ENCODE measurements at regions not wholly inside any gene's neighbourhood (a gene's known extent, or its start where the extent isn't known, plus 50 kb on each side); places are given as distances from the start of the nearest gene placed in this dataset.
"Not testable (repeated sequence)": the region's sequence is repeated elsewhere in the genome, so short reads cannot be mapped to it uniquely, and the experiment has no call there.

DNA sequence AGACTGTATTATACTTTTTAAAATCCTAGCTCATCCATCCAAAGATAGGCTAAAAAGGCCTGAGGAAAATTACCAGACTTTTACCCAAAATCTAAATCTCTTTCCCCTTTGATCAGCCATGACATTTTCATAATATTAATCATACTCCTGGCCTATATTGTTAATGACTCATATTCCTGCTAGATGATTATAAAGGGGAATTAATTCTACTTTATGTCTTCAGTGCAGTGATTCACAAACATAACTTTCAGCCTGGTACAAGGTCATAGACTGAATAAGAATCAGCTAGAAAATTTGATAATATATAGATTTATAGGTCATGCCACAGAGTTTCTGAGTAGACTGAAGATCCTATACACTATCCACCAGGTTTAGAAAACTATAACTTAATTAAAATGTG is 1905.4 kb downstream of the C4orf33 start:
- FAIRE-seq, result no peak
- TF ChIP-seq SPI1 (IDR thresholded peaks at IDR 0.05; ENCODE audit: low read depth, low read length), result no peak
- no peak for DNase-seq (ENCODE audit: insufficient read length, low spot score)

DNA sequence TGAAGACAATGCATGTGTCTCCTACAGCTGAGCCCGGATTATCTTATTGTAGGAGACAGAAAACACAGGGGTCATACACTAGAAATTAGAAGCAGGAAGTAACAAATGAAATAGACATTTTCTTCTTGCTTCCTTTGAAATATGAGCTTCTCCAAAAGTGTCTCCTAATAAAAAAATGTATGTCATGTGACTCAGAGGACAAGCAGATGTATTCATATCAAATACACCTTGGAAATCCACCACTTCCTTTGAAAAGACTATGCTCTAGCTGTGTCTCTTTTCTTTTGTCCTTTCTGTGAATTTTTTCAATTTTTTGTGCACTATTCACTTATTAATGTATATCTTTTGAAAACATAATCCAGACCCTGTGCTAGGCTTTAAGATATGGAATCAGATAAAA is 1906.2 kb downstream of the C4orf33 start:
- FAIRE-seq (no peak), DNase-seq (ENCODE audit: insufficient read length, low spot score) (no peak)
- TF ChIP-seq PAX5 (IDR thresholded peaks at IDR 0.05; ENCODE audit: insufficient read depth, low read length, severe bottlenecking) (no peak), SPI1 (IDR thresholded peaks at IDR 0.05; ENCODE audit: low read depth, low read length) (no peak), POLR2AphosphoS5 (IDR thresholded peaks at IDR 0.05; ENCODE audit: low read depth, low read length) (no peak), POLR2A (IDR thresholded peaks at IDR 0.05; ENCODE audit: low read depth, low read length) (no peak)

DNA sequence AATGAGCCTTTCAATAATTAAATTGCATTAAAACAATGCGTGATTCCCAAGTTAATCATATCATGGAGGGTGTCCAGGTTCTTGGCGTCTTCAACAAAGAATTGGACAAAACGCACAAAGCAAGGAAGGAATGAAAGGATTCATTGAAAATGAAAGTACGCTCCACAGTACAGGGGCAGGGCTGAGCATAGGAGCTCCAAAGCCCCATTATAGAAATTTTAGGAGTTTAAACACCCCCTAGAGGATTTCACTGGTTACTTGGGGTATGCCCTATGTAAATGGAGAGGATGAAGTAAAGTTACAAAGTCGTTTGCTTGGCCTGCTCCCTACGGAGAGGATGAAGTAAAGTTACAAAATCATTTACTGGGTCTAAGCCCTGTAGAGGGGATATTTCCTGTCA is 1910.4 kb downstream of the C4orf33 start:
- DNase-seq (ENCODE audit: insufficient read length, low spot score) (no peak), FAIRE-seq (no peak)
- no peak for TF ChIP-seq PAX5 (IDR thresholded peaks at IDR 0.05; ENCODE audit: insufficient read depth, low read length, severe bottlenecking)
- TF ChIP-seq POLR2AphosphoS5 (IDR thresholded peaks at IDR 0.05; ENCODE audit: low read depth, low read length), result no peak
- TF ChIP-seq POU2F2 (IDR thresholded peaks at IDR 0.05; ENCODE audit: low read depth, low read length), result no peak
- no peak for TF ChIP-seq TAF1 (IDR thresholded peaks at IDR 0.05; ENCODE audit: low read depth, low read length)
- no peak for TF ChIP-seq SPI1 (IDR thresholded peaks at IDR 0.05; ENCODE audit: low read depth, low read length)
- no peak for TF ChIP-seq POLR2A (IDR thresholded peaks at IDR 0.05; ENCODE audit: low read depth, low read length)

DNA sequence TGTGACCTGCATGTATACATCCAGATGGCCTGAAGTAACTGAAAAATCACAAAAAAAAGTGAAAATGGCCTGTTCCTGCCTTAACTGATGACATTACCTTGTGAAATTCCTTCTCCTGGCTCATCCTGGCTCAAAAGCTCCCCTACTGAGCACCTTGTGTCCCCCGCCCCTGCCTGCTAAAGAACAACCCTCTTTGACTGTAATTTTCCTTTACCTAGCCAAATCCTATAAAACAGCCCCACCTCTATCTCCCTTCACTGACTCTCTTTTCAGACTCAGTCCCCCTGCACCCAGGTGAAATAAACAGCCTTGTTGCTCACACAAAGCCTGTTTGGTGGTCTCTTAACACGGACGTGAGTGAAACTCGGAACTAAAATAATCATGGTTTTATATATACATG is 1916.0 kb downstream of the C4orf33 start:
- DNase-seq (ENCODE audit: insufficient read length, low spot score); FAIRE-seq: not testable (repeated sequence)

DNA sequence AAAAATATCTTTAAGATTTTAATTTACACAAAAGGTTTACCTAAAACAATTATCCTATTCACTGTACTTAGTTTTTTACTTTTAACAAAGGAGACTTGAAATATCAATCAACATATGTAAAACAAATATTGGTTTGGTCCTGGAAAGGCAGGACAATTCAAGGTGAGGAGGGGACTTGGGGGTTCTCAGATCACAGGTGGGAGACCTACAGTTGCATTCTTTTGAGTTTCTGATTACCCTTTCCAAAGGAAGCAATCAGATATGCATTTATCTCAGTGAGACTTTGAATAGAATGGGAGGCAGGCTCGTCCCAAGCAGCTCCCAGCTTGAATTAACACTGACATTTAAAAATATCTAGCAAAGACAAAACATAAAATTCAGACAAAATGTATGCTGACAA is 1917.3 kb downstream of the C4orf33 start:
- FAIRE-seq (no peak), DNase-seq (ENCODE audit: insufficient read length, low spot score) (no peak)
- TF ChIP-seq PAX5 (IDR thresholded peaks at IDR 0.05; ENCODE audit: insufficient read depth, low read length, severe bottlenecking), result no peak

DNA sequence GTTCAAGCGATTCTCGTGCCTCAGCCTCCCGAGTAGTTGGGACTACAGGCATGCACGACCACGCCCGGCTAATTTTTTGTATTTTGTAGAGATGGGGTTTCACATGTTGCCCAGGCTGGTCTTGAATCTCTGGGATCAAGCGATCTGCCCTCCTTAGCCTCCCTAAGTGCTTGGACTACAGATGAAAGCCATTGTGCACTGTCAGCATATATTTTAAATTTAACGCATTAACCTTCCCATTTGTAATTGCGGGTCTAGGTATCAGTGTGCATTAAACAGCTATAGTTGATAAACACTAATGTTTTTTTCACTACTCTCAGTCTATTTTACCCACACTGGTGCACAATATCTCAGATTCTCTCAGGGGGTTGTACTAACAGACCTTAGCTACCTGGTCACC is 1930.8 kb downstream of the C4orf33 start:
- no peak for FAIRE-seq
- no peak for DNase-seq (ENCODE audit: insufficient read length, low spot score)
- TF ChIP-seq POLR2A (IDR thresholded peaks at IDR 0.05; ENCODE audit: low read depth, low read length), result no peak
- TF ChIP-seq PAX5 (IDR thresholded peaks at IDR 0.05; ENCODE audit: insufficient read depth, low read length, severe bottlenecking), result no peak
- TF ChIP-seq TAF1 (IDR thresholded peaks at IDR 0.05; ENCODE audit: low read depth, low read length), result no peak
- no peak for TF ChIP-seq SPI1 (IDR thresholded peaks at IDR 0.05; ENCODE audit: low read depth, low read length)
- no peak for TF ChIP-seq POU2F2 (IDR thresholded peaks at IDR 0.05; ENCODE audit: low read depth, low read length)
- TF ChIP-seq POLR2AphosphoS5 (IDR thresholded peaks at IDR 0.05; ENCODE audit: low read depth, low read length), result no peak

DNA sequence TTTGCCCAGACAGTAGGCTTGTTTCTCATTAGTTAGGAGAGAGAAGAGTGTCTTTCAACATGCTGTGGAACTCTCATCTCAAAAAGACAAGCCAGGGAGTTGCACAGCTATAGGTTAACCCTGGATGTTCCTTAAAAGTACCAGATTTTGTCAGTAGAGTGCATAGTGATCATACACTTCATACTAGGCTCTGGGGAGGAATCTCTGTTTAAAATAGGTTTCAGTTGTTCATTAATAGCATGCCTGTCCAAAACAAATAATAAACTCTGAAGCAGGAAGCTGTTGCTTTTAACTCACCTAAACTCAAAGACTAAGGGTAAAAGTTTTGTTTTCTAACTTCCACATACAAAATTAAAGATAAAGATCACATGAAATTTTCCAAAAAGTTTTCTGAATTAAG is 1948.4 kb downstream of the C4orf33 start:
- DNase-seq (ENCODE audit: insufficient read length, low spot score), result no peak
- no peak for FAIRE-seq
- no peak for TF ChIP-seq POU2F2 (IDR thresholded peaks at IDR 0.05; ENCODE audit: low read depth, low read length)
- TF ChIP-seq TAF1 (IDR thresholded peaks at IDR 0.05; ENCODE audit: low read depth, low read length), result no peak
- TF ChIP-seq SPI1 (IDR thresholded peaks at IDR 0.05; ENCODE audit: low read depth, low read length), result no peak
- no peak for TF ChIP-seq PAX5 (IDR thresholded peaks at IDR 0.05; ENCODE audit: insufficient read depth, low read length, severe bottlenecking)

DNA sequence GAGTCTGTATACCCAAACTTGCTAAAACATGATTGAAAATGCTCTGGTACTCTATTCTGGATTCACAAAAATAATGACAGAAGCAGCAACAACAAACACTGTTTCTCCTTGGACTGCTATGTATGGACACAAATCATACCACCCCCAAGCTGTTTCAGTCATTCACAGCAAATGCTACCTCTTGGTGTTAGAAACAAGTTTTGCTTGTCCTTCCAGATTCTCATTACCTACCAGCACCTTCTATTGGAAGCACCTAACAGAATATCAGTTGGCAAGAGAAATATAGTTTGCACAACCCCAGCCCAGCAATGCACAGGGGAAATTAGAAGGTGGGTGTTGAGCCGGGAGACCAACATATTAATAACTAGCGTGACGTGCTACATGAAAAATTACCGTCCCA is 1950.9 kb downstream of the C4orf33 start:
- no peak for FAIRE-seq
- no peak for DNase-seq (ENCODE audit: insufficient read length, low spot score)
- TF ChIP-seq POLR2AphosphoS5 (IDR thresholded peaks at IDR 0.05; ENCODE audit: low read depth, low read length), result no peak
- no peak for TF ChIP-seq POLR2A (IDR thresholded peaks at IDR 0.05; ENCODE audit: low read depth, low read length)
- no peak for TF ChIP-seq TAF1 (IDR thresholded peaks at IDR 0.05; ENCODE audit: low read depth, low read length)
- no peak for TF ChIP-seq PAX5 (IDR thresholded peaks at IDR 0.05; ENCODE audit: insufficient read depth, low read length, severe bottlenecking)
- no peak for TF ChIP-seq SPI1 (IDR thresholded peaks at IDR 0.05; ENCODE audit: low read depth, low read length)
- TF ChIP-seq POU2F2 (IDR thresholded peaks at IDR 0.05; ENCODE audit: low read depth, low read length), result no peak

DNA sequence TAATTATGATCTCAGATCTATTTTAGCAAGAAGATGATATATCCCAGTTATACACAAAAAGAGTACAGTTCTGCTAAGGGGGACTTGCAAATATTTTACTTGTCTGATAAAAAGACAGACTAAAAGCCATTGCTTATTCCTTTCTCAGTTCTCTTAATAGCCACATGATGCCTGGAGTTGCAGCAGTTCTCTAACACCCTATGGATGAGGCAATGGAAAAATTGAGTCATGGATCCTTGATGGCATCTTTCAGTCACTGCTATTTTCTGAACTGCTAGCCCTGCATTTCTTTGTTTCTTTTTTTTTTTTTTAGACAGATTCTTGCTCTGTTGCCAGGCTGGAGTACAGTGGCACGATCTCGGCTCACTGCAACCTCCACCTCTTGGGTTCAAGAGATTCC is 1956.7 kb downstream of the C4orf33 start:
- TF ChIP-seq SPI1 (IDR thresholded peaks at IDR 0.05; ENCODE audit: low read depth, low read length), result no peak
- TF ChIP-seq PAX5 (IDR thresholded peaks at IDR 0.05; ENCODE audit: insufficient read depth, low read length, severe bottlenecking), result no peak
- TF ChIP-seq POU2F2 (IDR thresholded peaks at IDR 0.05; ENCODE audit: low read depth, low read length), result no peak
- TF ChIP-seq TAF1 (IDR thresholded peaks at IDR 0.05; ENCODE audit: low read depth, low read length), result no peak
- no peak for TF ChIP-seq POLR2AphosphoS5 (IDR thresholded peaks at IDR 0.05; ENCODE audit: low read depth, low read length)
- TF ChIP-seq POLR2A (IDR thresholded peaks at IDR 0.05; ENCODE audit: low read depth, low read length), result no peak
- no peak for FAIRE-seq
- DNase-seq (ENCODE audit: insufficient read length, low spot score), result no peak

DNA sequence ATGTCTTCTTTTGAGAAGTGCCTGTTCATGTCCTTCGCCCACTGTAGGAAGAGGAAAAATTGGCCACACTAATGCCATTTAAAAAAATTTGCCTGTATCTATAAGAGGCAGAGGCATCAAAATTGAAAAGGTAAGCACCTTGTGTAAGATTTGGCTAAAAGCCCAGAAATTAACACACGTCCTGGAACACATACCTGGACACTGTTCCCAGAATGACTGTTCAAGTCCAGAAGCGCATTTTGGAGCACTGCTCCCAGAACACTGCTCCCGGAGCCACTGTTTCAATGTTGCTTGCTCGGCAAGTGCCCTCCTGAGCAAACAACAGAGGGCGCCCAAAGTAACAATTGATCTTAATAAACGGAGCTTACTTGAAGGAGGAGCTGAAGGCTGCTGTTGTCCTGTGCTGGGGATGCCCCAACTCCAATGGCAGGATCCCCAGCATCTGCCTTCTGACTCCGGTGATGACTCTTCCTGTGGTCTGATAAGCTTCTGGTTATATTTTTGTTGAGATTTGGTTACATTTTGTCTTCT is 1958.6 kb downstream of the C4orf33 start:
- FAIRE-seq, result no peak
- DNase-seq (ENCODE audit: insufficient read length, low spot score), result no peak
- no peak for TF ChIP-seq PAX5 (IDR thresholded peaks at IDR 0.05; ENCODE audit: insufficient read depth, low read length, severe bottlenecking)
- no peak for TF ChIP-seq POLR2A (IDR thresholded peaks at IDR 0.05; ENCODE audit: low read depth, low read length)
- TF ChIP-seq POU2F2 (IDR thresholded peaks at IDR 0.05; ENCODE audit: low read depth, low read length), result no peak
- no peak for TF ChIP-seq TAF1 (IDR thresholded peaks at IDR 0.05; ENCODE audit: low read depth, low read length)
- no peak for TF ChIP-seq SPI1 (IDR thresholded peaks at IDR 0.05; ENCODE audit: low read depth, low read length)
- no peak for TF ChIP-seq POLR2AphosphoS5 (IDR thresholded peaks at IDR 0.05; ENCODE audit: low read depth, low read length)

DNA sequence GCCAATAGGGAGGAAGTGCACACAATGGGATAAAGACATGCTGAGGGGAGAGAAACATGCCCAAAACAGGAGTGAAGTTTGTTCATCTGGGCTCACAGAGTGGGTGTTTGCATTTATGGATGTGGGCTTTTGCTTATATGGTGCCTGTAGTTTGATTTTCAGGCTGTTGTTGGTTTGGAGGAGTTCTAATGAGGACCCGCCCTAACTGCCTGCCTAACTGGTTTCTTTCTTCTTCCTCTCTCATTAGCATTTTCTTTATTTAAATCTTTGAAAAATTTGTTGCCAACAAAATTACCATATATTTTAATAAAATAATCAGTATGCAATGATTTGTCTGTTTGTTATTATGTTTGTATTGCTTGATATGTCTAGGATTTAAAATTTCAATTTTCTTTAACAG is 1965.8 kb downstream of the C4orf33 start:
- DNase-seq (ENCODE audit: insufficient read length, low spot score) (no peak), FAIRE-seq (no peak)
- TF ChIP-seq TAF1 (IDR thresholded peaks at IDR 0.05; ENCODE audit: low read depth, low read length) (no peak), PAX5 (IDR thresholded peaks at IDR 0.05; ENCODE audit: insufficient read depth, low read length, severe bottlenecking) (no peak), POLR2AphosphoS5 (IDR thresholded peaks at IDR 0.05; ENCODE audit: low read depth, low read length) (no peak), SPI1 (IDR thresholded peaks at IDR 0.05; ENCODE audit: low read depth, low read length) (no peak), POLR2A (IDR thresholded peaks at IDR 0.05; ENCODE audit: low read depth, low read length) (no peak), POU2F2 (IDR thresholded peaks at IDR 0.05; ENCODE audit: low read depth, low read length) (no peak)

Measured in GM12891 (cell line).